ENCODE measurements at regions not wholly inside any gene's neighbourhood (a gene's known extent, or its start where the extent isn't known, plus 50 kb on each side); places are given as distances from the start of the nearest gene placed in this dataset.

DNA sequence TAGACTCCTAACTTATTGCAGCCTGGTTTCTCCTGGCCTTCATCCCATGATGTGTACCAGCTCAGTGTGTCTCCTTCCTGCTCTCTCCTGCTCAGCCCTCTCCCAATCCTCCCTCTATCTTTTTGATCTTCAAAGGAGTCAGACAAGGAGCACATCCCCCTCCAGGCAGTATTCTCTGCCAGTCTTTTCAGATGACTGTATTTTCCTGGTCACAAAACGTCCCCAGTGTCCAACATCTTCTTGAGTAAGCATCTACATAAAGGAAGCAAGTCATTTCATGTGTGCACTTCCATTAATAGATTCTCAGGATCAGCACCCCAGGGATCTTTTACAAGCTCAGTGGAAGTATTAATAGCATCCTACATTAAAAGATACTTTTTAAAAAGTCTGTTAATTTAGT is 148.9 kb upstream of the THBS1 start:
- TF ChIP-seq, protein P1, sequence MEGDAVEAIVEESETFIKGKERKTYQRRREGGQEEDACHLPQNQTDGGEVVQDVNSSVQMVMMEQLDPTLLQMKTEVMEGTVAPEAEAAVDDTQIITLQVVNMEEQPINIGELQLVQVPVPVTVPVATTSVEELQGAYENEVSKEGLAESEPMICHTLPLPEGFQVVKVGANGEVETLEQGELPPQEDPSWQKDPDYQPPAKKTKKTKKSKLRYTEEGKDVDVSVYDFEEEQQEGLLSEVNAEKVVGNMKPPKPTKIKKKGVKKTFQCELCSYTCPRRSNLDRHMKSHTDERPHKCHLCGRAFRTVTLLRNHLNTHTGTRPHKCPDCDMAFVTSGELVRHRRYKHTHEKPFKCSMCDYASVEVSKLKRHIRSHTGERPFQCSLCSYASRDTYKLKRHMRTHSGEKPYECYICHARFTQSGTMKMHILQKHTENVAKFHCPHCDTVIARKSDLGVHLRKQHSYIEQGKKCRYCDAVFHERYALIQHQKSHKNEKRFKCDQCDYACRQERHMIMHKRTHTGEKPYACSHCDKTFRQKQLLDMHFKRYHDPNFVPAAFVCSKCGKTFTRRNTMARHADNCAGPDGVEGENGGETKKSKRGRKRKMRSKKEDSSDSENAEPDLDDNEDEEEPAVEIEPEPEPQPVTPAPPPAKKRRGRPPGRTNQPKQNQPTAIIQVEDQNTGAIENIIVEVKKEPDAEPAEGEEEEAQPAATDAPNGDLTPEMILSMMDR (IDR thresholded peaks at IDR 0.05) = no peak
- TF ChIP-seq POLR2A (IDR thresholded peaks at IDR 0.05) = no peak
- no peak for TF ChIP-seq POLR2AphosphoS5 (IDR thresholded peaks at IDR 0.05; ENCODE audit: insufficient read depth in 1 of 2, low read depth in 1 of 2)

All from vagina (tissue), 2 donors.